GM18517 (cell line): ENCODE measurements at regions not wholly inside any gene's neighbourhood (a gene's known extent, or its start where the extent isn't known, plus 50 kb on each side); places are given as distances from the start of the nearest gene placed in this dataset.
"Not testable (repeated sequence)": the region's sequence is repeated elsewhere in the genome, so short reads cannot be mapped to it uniquely, and the experiment has no call there.

Experiments used
- ATAC-seq: cut with Tn5 transposase; IDR thresholded peaks from one replicate; pipeline ENCODE4 v1.9.1; 2021; ENCODE audit warnings: mild to moderate bottlenecking, moderate library complexity; ENCODE audit not compliant: unreplicated experiment

DNA sequence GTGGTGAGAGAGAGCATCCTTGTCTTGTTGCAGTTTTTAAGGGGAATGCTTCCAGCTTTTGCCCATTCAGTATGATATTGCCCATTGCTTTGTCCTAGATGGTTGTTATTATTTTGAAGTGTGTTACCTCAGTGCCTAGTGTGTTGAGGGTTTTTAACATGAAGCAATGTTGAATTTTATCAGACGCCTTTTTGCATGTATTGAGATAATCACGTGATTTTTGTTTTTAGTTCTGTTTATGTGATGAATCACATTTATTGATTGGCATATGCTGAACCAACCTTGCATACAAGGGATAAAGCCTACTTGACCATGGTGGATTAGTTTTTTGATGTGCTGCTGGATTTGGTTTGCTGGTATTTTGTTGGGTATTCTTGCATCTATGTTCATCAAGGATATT, 302.3 kb upstream of the G2E3 start:
- no peak for ATAC-seq

DNA sequence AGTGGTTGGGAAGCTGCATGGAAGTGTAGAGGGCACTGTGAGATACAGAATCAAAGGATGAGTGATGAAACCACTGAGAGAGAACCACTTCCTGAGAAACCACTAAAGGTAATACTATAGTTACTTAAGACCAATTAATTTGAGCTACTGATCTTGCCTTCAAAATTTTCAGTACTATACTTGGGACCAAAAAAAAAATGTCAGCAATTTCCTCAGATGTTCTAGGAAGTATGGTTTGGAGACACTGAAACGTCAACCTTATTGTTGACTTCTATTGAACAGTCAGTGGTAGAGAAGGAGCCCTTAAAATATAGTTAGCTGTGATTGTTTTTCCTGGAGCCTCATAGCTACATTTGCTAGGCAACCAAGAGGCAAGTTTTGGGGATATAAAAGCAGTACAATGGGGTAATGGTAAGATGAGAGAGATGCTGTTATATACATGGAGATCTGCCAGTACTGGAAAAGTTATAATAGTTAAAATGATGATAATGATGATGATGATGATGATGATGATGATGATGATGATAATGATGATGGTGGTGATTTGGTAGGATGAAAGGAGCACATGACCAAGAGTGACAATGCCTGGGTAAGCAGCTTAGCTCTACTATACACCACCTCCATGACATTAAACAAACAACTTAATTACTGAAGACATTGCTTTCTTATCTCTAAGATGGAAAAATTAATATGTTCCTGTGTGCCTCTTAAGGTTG, 300.9 kb upstream of the G2E3 start:
- no peak for ATAC-seq

DNA sequence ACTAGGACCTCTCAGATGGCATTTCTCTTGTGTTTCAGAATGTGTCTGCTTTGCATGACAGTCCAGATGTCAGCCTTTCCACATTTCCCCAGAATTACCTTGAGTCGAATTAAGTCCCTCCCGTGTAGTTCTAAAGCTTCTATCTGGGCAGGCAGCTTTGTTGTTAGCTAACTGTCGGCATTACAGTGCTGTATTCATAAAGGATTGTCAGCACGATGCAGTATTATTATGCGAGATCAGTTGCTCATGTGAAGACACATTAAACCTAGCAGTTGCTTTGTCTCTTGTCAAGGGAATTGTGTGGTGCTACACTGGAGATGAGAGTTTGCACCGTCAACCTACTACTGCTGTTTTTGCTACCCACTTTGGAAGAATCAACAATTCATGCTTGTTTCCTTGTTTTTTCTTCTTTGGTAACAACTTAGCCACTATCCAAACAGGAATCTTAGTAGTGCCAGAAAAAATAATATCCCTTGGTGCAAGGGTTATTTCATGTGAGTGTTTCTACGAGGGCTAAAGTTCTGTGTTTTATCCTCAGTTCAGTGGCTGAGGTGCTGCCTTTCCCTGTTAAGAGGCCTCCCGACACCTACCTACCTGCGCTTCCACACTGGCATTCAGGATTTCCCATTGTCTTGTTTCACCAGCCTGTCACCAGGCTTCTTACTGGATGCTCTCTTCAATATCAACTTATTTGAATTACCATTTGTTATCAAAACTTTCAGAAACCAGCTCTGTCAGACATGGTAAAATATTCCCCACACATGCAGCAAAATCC, 297.9 kb upstream of the G2E3 start:
- no peak for ATAC-seq

DNA sequence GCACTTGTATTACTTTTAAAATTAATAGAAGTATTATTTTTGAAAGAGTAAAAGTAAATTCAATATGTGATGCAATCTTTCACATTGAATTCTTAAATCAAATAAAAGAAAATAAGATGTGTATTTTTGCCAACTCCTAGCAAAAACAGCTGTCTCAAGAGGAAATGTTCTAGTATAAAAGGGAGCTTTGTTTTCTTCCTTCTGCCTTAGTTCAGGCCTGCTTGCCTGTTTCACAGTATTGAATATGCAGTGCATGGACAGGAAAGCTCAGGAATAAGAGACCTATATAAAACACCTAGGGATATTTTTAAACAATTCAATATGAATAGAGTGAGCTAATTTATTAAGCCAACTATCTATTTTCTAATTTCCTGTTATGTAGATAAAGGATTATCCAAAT, 294.8 kb upstream of the G2E3 start:
- ATAC-seq = no peak

DNA sequence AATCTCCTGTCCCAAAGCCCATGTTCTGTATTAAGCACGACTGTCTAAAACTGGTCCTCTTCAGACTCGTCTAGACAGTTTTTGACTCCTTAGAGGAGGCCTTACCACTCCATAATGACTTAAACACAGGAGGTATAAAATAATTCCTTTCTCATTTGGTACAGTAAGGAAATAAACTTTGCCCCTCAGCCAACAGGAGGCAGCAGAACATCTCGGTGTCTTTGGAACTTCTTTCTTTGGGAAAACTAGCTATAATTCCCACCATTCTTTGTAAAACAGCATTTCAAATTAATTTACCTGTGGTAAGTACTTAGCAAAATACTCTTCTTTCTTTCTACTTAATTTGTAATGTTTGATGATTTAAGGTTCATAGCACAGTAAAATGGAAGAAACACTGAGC, 292.7 kb upstream of the G2E3 start:
- no peak for ATAC-seq

DNA sequence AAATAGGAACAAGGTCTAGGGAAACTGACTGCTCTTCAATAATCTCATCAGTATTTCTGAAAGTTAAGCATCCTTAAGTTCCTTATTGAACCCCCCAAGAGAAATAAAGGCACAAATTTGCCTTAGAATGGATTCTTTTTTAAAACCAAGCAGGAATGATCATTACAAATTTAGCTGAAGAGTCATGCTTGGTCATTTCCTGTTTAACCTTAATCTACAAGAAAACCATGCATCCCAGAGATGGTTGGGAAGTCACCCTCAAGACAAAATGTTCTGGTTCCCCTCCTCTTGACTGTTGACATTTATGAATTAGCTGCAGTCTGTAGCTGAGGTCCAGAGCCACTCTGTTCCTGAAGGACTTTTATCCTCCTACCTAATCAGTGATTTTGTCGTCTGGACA, 291.8 kb upstream of the G2E3 start:
- no peak for ATAC-seq

DNA sequence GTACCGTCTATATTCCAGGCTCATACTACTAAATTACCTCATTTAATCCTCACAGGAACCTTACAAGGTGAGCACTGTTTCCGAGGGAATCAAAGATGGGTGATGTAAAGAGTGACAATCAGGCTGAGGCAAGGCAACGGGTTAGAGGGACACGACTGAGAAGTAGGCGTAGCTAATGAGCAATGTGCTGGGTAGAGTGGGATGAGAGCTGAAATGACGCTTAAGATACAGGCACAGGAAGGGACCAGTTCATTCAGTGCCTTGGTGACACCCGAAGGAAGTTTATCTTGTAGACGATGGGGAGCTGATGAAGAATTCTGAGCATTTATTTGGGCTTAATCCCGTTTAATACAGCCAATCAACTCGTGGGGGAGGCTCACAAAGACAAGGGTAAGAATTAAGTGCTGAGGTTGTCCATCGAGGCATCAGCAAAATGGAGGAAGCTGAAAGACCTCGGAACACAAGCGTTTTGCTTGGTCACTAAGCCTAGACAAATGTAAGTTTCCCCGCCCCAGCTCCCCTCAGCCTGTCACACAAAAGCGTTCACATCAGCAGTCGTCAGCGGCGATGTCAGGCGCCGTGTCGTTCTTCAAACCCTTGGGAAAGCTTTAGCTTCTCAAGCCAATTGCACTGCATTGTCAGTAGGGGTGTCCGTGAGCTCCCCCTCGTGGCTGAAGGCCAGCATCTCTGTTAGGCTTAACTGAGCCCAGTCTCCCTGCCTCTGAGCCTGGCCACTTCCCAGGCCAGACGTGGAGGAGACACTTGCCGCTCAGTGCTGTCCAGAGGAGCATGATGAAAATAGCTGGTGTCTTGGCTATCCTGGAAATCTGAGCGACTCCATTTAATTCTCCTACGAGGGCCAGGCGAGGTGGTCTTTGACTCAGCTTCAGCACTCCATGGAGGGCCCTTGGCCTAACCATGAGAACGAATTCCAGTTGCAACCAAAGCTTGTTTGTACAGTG, 288.5 kb upstream of the G2E3 start:
- peak; percentile 94 for ATAC-seq

DNA sequence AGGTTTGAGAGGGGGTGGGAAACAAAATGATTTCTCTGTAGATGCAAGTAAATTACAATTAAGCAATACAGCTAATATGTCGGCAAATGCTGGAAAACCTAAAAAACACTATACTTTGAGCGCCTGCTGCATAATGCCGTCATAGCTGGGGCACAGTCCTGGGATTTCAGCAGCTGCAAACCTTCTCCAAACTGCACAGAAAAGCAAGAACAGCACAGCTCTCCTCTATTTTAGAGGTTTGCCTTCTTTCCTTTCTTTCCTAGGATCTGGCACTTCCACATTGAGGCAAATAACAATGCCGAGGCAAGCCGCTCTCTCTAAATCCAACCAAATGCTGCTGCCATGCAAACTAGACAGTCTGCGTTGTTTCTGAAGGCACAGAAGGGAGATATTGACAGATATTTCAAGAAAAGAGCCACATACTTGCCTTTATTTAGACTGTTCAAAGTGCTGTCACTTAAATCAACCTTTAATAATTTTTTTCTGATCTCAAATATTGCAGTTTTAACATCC, 287.1 kb upstream of the G2E3 start:
- no peak for ATAC-seq

DNA sequence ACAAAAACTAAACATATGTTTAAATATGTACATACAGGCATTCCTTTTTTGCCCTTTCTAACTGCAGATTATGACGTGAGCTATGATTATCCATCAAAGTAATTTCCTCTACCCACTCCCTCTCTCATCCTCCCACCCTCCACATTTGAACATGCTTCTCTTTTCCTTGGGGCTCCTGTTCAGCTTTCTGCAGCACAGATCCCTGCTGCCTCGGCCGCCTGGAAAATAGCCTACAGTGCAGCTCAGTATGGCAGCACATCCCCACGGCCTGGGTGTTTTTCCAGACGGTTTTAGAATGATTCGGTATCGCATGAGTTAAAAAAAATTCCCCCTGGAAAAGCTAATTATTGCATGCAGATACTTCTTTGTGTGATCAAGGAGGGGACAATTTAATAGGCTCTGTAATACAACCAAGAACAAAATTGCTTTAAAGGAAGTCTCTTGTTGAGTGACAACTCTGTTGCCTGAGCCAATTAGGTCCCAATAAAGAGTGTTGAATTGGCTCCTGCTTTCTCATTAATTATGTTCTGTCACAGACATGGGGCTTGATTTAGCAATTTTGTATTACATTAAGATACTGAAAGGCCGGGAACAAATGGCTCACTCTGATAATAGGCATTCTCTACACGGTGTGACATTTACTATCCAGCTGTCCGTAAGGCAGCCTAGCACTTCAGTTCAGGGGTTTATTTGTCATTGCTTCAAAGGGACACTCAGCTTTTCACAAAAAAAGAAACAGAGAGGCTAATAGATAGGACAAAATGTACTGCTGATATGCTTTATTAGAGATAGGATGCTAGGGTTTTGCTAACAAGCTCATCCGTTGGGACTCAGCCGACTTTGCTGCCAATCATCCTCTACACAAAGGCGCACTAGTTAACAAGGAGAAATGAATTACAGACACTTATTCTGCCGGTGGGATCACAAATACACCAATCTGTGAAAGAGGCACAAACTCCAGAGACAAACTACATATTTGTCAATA, 285.8 kb upstream of the G2E3 start:
- no peak for ATAC-seq

DNA sequence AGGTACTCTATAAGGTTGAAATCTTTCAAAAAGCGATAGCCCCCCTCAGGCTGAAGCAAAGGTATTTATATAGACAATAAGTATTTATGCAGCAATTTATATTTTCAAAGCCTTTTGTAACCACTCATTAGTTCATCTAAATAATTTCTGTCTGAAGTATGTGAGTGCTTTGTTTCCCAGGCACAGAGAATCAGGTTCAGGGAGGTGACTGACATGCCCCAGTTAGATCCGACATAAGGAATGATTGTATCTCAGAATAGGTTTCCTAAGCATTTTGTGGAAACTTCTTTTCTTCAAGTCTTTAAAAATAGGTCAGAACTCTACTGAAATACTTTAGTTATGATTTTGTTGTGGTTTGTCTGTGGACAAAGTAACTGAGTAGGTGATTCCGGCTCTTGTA, 283.4 kb upstream of the G2E3 start:
- ATAC-seq = no peak

DNA sequence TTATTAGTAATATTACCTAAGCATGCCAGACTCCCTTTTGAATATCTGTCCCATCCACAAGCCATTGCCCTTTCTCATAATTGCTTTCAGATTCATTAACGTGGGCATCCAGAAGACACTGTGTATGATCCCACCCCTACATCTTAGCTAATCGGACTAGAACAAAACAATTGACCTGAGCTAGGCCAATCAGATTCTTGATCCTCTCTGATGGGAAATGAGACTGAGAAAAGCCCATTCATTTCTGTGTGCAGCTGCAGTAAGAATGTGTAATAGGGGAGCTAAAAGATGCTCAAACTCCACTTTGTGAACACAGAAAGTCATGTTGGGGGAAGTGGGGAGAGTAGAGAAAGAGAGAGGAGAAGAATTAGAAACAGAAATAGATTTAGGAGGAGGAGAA, 281.7 kb upstream of the G2E3 start:
- ATAC-seq = no peak

DNA sequence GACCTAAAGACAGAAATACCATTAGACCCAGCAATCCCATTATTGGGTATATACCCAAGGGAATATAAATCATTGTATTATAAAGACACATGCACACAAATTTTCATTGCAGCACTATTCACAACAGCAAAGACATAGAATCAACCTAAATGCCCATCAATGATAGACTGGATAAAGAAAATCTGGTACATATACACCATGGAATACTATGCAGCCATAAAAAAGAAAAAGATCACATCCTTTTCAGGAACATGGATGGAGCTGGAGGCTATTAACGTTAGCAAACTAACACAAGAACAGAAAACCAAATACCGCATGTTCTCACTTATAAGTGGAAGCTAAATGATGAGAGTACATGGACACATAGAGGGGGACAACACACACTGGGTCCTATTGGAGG, 280.1 kb upstream of the G2E3 start:
- ATAC-seq = not testable (repeated sequence)

DNA sequence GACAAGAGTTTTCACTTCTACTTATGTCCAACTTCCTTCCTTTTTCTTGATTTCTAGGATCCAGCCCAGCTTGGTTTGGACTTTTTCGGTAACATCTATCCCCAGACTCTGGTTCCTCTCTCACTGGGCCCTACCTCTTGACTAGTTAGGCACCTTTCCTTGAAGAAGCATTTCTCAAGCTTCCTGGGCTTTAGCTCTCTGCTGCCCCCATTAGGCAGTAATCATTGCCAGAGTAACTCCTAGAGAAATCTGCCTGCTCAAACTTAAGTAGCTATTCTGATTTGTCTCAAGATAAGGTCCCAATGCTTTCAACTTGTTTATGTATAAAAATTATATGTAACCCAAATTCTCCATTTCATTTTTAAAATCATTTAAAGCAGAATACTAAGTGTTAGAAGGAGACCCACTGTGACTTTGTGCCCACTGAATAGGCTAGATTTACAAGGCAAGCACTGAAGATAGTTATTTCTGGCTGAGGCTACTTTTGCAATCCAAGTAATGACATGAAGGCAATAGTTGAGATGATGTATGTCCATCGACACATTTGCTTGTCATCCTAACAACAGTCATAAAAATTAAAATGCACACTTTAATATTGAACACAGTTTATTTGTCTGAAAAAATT, 275.0 kb upstream of the G2E3 start:
- no peak for ATAC-seq

DNA sequence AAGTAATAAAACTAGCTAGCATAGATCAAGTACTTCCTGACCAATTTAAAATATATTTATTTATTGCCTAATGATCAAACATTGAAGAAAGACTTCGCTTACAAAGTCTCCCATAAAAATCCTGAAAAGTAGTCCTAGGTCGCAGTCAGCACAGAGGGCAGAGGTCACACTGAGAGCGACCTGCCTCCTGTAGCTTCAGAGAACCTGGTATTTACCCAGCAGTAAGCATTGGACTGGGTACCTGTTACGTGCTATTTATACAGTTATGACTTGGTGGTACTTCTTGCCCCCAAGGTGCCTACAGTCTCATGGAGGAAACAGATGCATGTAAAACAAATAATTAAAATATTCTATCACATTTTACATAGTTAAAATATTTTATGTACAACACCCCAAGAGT, 274.1 kb upstream of the G2E3 start:
- ATAC-seq = no peak

DNA sequence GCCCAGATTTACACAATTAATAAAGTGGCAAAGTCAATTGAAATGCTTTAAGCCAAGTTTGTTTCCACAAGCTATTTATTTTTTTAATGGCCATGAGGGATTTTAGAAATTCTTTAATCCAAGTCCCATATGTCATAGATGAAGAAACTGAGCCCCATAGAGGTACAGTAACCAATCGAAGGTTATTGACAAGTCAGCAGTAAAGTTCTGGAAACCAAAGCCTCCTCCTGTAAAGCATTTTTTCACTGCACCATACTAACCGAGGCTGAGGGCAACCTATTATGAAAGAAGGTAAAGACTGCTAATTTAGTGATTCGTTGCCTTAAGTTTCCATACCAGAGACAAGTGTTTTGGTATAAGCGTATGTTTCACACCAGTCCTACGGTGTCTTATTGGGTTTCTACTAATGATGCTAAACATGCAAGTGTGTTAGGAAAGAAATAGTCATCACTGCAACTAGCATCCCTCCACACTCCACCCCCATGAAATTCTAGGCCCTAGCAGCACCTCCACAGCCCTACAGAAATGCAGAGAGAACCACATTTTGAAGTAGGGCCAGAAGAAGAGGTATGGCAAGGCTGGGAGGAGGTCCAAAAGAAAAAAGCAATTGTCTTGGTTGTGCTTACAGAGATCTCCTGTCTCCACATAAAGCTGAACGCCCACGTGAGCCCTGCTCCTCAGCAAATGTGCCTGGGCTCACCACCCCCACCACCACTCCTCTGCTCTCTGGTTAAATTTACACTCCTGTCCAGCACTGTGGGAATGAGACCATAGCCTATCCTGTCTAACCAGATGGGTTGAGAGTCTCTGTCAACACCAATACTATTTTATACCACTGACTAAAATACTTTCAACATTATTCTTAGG, 271.1 kb upstream of the G2E3 start:
- no peak for ATAC-seq

DNA sequence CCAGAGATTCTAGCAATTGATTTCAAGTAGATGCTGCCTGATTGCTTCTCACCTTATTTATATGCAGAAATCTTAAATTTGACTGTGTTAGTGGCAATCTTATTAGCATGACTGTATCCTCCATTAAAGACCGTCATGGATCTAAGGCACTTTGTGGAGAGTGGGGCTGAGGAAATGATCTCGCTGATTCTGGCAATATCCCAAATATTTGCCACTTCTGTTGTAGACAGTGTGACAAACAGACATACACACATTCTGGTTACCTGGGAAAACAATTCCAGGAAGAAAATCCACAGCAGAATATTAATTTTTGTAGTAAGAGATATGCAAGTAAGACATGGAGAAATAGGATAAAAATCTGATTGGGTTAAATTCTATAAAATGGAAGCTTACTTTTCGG, 269.0 kb upstream of the G2E3 start:
- no peak for ATAC-seq

DNA sequence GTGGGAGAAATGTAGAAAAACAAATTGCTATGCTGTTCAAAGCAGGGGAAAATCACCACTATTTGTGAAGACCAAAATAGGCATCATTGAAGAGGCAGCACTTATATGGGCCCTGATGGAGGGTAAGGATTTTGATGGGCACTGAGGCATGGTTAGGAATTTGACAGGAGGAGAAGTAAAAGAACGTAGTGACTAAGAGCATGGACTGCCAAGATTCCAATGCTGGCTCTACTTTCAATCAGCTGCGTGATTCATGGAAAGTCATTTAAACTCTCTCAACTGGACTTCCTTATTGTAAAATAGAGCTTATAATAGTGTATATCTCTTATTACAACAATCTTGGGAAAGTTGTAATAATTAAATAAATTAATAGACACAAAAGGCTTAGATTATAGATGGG, 267.7 kb upstream of the G2E3 start:
- ATAC-seq = no peak

DNA sequence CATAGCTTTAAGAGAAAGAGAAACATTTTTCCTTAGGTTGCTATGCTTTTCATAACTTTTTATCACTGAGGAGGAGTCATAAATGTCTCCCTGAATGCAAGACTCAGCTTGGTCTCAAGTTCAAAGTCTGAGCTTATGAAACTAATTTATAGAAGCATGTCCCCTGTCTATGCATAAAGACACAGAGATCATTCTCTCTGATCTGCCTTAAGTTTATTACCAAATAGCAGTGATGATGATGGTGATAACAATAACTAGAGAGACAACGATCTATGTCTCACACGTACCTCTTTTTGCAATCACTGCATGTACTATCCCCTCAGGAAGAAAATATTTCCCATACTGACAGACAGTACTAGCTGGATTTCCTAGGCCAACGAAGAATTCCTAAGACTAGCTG, 266.4 kb upstream of the G2E3 start:
- no peak for ATAC-seq

DNA sequence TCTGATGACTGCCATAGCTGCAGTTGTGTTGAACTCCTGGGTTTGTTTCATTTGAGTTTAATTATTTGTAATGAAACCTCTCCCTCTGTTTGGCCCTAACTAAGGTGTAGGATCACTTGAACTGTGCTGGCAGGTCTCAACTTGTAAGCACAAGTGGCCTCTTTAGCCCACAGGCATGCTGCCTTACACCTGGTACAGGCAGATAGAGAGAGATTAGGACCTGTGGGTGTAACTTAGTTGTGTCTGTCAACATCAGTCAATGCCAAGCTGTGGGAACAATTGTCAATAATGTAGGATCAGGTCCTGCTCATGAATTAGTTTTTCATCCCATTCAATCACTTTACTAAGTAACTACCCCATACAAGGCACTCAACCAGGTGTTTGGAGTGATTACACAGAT, 263.0 kb upstream of the G2E3 start:
- ATAC-seq = no peak
